GM12875 (cell line): ENCODE measurements at regions not wholly inside any gene's neighbourhood (a gene's known extent, or its start where the extent isn't known, plus 50 kb on each side); places are given as distances from the start of the nearest gene placed in this dataset.

Experiments
- H3K4me3 ChIP-seq: one replicate; pipeline ENCODE4 v1.5.1; 2011; ENCODE audit warnings: low read depth, low read length, control low read depth
- CTCF ChIP-seq: IDR thresholded peaks from 2 replicates; pipeline ENCODE4 v1.5.1; 2011; ENCODE audit warnings: low read depth, mild to moderate bottlenecking, control low read depth, inconsistent platforms, low read length, moderate library complexity, borderline replicate concordance; ENCODE audit not compliant: insufficient read depth

- no peak overlapping the region for H3K4me3 ChIP-seq
- no peak for TF ChIP-seq CTCF
These were observed 60.5 kb downstream of the KLHDC7A start for GRCh38 chr1:18541046-18541795.

- no peak overlapping the region for H3K4me3 ChIP-seq
- no peak for TF ChIP-seq CTCF
These were observed 61.6 kb downstream of the KLHDC7A start for GRCh38 chr1:18542351-18542750.

- TF ChIP-seq CTCF = no peak
- H3K4me3 ChIP-seq = no peak overlapping the region
These were observed 65.3 kb downstream of the KLHDC7A start for GRCh38 chr1:18546026-18546425.

- TF ChIP-seq CTCF = no peak
These were observed 66.7 kb downstream of the KLHDC7A start for GRCh38 chr1:18547460-18547859.

GRCh38 chr1:18548643-18549042 lies 67.9 kb downstream of the KLHDC7A start:
- no peak for TF ChIP-seq CTCF
- no peak overlapping the region for H3K4me3 ChIP-seq

More at GRCh38 chr1:18547460-18547859, 66.7 kb downstream of the KLHDC7A start:
- H3K4me3 ChIP-seq = no peak overlapping the region

- TF ChIP-seq CTCF = no peak
- no peak overlapping the region for H3K4me3 ChIP-seq
These were observed 68.4 kb downstream of the KLHDC7A start for GRCh38 chr1:18549106-18549505.

- no peak for TF ChIP-seq CTCF
- H3K4me3 ChIP-seq = no peak overlapping the region
These were observed 69.2 kb downstream of the KLHDC7A start for GRCh38 chr1:18549906-18550305.
